Activated naive CD4-positive, alpha-beta T cell treated with anti-CD3 and anti-CD28 coated beads for 36 hours (primary cell): ENCODE measurements at regions not wholly inside any gene's neighbourhood (a gene's known extent, or its start where the extent isn't known, plus 50 kb on each side); places are given as distances from the start of the nearest gene placed in this dataset.

Experiments used
- CTCF ChIA-PET: fragments of 350-600 bp; sonication (Branson Sonifier 250); formaldehyde crosslinking; loops from one replicate; lab custom pipeline; 2021; ENCODE audit warnings: antibody characterized with exemption; lab: Charles Lee
- DNase-seq: peaks from one replicate; pipeline ENCODE4 v3.0.0-alpha.2; 2020
- H3K27ac Mint-ChIP-seq: one replicate; pipeline ENCODE4 v1.8.0; 2021; ENCODE audit warnings: mild to moderate bottlenecking, mixed read lengths
- H3K27me3 Mint-ChIP-seq: one replicate; pipeline ENCODE4 v1.8.0; 2021; ENCODE audit warnings: low read depth, mixed read lengths
- H3K36me3 Mint-ChIP-seq: one replicate; pipeline ENCODE4 v1.8.0; 2021; ENCODE audit warnings: low read depth, mixed read lengths
- H3K4me1 Mint-ChIP-seq: one replicate; pipeline ENCODE4 v1.8.0; 2021; ENCODE audit warnings: low read depth, mixed read lengths
- H3K4me3 Mint-ChIP-seq: one replicate; pipeline ENCODE4 v1.8.0; 2021; ENCODE audit warnings: mild to moderate bottlenecking, moderate library complexity, mixed read lengths
- H3K9me3 Mint-ChIP-seq: one replicate; pipeline ENCODE4 v1.8.0; 2021; ENCODE audit warnings: mixed read lengths
- intact Hi-C: fragments of 100-400 bp; cut with micrococcal nuclease; formaldehyde crosslinking; loops from one replicate; pipeline ENCODE4 v1.15.1; 2023

- CTCF ChIA-PET: no interaction called here
- Mint-ChIP-seq H3K27me3 (peaks cover 25% of the 10 kb centered on the region), H3K4me3 (no peak overlapping the region), H3K4me1 (peaks cover 2% of the 10 kb centered on the region), H3K36me3 (no peaks in the 10 kb centered on the region), H3K27ac (no peak overlapping the region), H3K9me3 (peaks cover 7% of the 10 kb centered on the region)
- intact Hi-C loops: no loop called here
- no peak for DNase-seq
Observed at GRCh38 chr6:128763599-128764300, 119.2 kb upstream of the LAMA2 start.

GRCh38 chr6:128759901-128760300 lies 123.0 kb upstream of the LAMA2 start:
- CTCF ChIA-PET: no interaction called here

GRCh38 chr6:128759447-128759846 lies 123.5 kb upstream of the LAMA2 start:
- Mint-ChIP-seq H3K27ac (no peak overlapping the region), H3K9me3 (no peaks in the 10 kb centered on the region), H3K4me1 (peaks cover 2% of the 10 kb centered on the region), H3K27me3 (peaks cover 21% of the 10 kb centered on the region), H3K4me3 (no peak overlapping the region), H3K36me3 (no peaks in the 10 kb centered on the region)
- no peak for DNase-seq
- CTCF ChIA-PET: no interaction called here
- intact Hi-C loops: no loop called here

More at GRCh38 chr6:128759901-128760300, 123.0 kb upstream of the LAMA2 start:
- no peak overlapping the region for H3K27ac Mint-ChIP-seq
- H3K9me3 Mint-ChIP-seq: no peaks in the 10 kb centered on the region
- peaks cover 2% of the 10 kb centered on the region for H3K4me1 Mint-ChIP-seq
- DNase-seq: no peak
- no peak overlapping the region for H3K4me3 Mint-ChIP-seq
- no peaks in the 10 kb centered on the region for H3K36me3 Mint-ChIP-seq
- peaks cover 25% of the 10 kb centered on the region for H3K27me3 Mint-ChIP-seq
- intact Hi-C loops: no loop called here

GRCh38 chr6:128757961-128758360 lies 125.0 kb upstream of the LAMA2 start:
- H3K27me3 Mint-ChIP-seq: peaks cover 15% of the 10 kb centered on the region
- no peak overlapping the region for H3K27ac Mint-ChIP-seq

GRCh38 chr6:128754658-128755256 lies 128.2 kb upstream of the LAMA2 start:
- Mint-ChIP-seq H3K27ac (no peak overlapping the region), H3K4me1 (no peaks in the 10 kb centered on the region), H3K36me3 (no peaks in the 10 kb centered on the region), H3K27me3 (no peaks in the 10 kb centered on the region), H3K4me3 (no peak overlapping the region), H3K9me3 (no peaks in the 10 kb centered on the region)
- intact Hi-C loops: no loop called here
- CTCF ChIA-PET: no interaction called here
- DNase-seq: no peak

More at GRCh38 chr6:128757961-128758360, 125.0 kb upstream of the LAMA2 start:
- Mint-ChIP-seq H3K9me3 (no peaks in the 10 kb centered on the region), H3K4me3 (no peak overlapping the region), H3K4me1 (no peaks in the 10 kb centered on the region), H3K36me3 (no peaks in the 10 kb centered on the region)
- CTCF ChIA-PET: no interaction called here
- intact Hi-C loops: no loop called here
- DNase-seq: no peak

GRCh38 chr6:128743974-128744765 lies 138.8 kb upstream of the LAMA2 start:
- CTCF ChIA-PET: interaction anchor here (0.6 kb wide), 1 partner anchor 313 kb away, joined by 3 read pairs; no protein-coding TSS in a partner anchor
- no peaks in the 10 kb centered on the region for H3K4me1 Mint-ChIP-seq
- H3K36me3 Mint-ChIP-seq: no peaks in the 10 kb centered on the region
- no peak overlapping the region for H3K4me3 Mint-ChIP-seq
- no peaks in the 10 kb centered on the region for H3K27me3 Mint-ChIP-seq
- DNase-seq: no peak
- no peaks in the 10 kb centered on the region for H3K9me3 Mint-ChIP-seq
- intact Hi-C loops: no loop called here
- no peak overlapping the region for H3K27ac Mint-ChIP-seq

- Mint-ChIP-seq H3K4me1 (peaks cover 7% of the 10 kb centered on the region), H3K27ac (no peak overlapping the region), H3K36me3 (no peaks in the 10 kb centered on the region), H3K9me3 (no peaks in the 10 kb centered on the region), H3K4me3 (no peak overlapping the region), H3K27me3 (no peaks in the 10 kb centered on the region)
- intact Hi-C loops: no loop called here
- CTCF ChIA-PET: no interaction called here
- DNase-seq: no peak
Observed at GRCh38 chr6:128742900-128743299, 140.0 kb upstream of the LAMA2 start.

- Mint-ChIP-seq H3K4me1 (peaks cover 7% of the 10 kb centered on the region), H3K27ac (no peak overlapping the region), H3K36me3 (no peaks in the 10 kb centered on the region), H3K9me3 (no peaks in the 10 kb centered on the region), H3K4me3 (no peak overlapping the region), H3K27me3 (no peaks in the 10 kb centered on the region)
- no peak for DNase-seq
- intact Hi-C loops: no loop called here
- CTCF ChIA-PET: no interaction called here
Observed at GRCh38 chr6:128740951-128741350, 142.0 kb upstream of the LAMA2 start.

- Mint-ChIP-seq H3K4me3 (no peak overlapping the region), H3K4me1 (peaks cover 7% of the 10 kb centered on the region), H3K27ac (no peak overlapping the region), H3K27me3 (peaks cover 2% of the 10 kb centered on the region), H3K36me3 (no peaks in the 10 kb centered on the region), H3K9me3 (no peaks in the 10 kb centered on the region)
- CTCF ChIA-PET: interaction anchor here (0.8 kb wide), 1 partner anchor 29 kb away, joined by 4 read pairs; no protein-coding TSS in a partner anchor
- DNase-seq: no peak
- intact Hi-C loops: no loop called here
Observed at GRCh38 chr6:128739112-128739511, 143.8 kb upstream of the LAMA2 start.

- CTCF ChIA-PET: no interaction called here
- no peak overlapping the region for H3K4me3 Mint-ChIP-seq
- no peaks in the 10 kb centered on the region for H3K36me3 Mint-ChIP-seq
- intact Hi-C loops: no loop called here
- DNase-seq: no peak
- no peak overlapping the region for H3K27ac Mint-ChIP-seq
- H3K4me1 Mint-ChIP-seq: peaks cover 7% of the 10 kb centered on the region
- peaks cover 5% of the 10 kb centered on the region for H3K27me3 Mint-ChIP-seq
- no peaks in the 10 kb centered on the region for H3K9me3 Mint-ChIP-seq
Observed at GRCh38 chr6:128738112-128738511, 144.8 kb upstream of the LAMA2 start.

- CTCF ChIA-PET: no interaction called here
- no peak overlapping the region for H3K4me3 Mint-ChIP-seq
- no peak overlapping the region for H3K27ac Mint-ChIP-seq
- intact Hi-C loops: no loop called here
- H3K9me3 Mint-ChIP-seq: no peaks in the 10 kb centered on the region
- H3K27me3 Mint-ChIP-seq: peaks cover 5% of the 10 kb centered on the region
- H3K4me1 Mint-ChIP-seq: peaks cover 7% of the 10 kb centered on the region
- no peak for DNase-seq
- H3K36me3 Mint-ChIP-seq: no peaks in the 10 kb centered on the region
Observed at GRCh38 chr6:128736780-128737179, 146.2 kb upstream of the LAMA2 start.
